Retinal pigment epithelial cell (primary cell): ENCODE measurements at regions not wholly inside any gene's neighbourhood (a gene's known extent, or its start where the extent isn't known, plus 50 kb on each side); places are given as distances from the start of the nearest gene placed in this dataset.

Source experiments
- DNase-seq: peaks from one replicate; pipeline ENCODE4 v3.0.0-alpha.2; 2010; ENCODE audit warnings: low read depth
- H3K4me3 ChIP-seq: 2 replicates; pipeline ENCODE4 v1.5.1; 2011; ENCODE audit warnings: mild to moderate bottlenecking, low read length, control low read depth, moderate library complexity
- TF ChIP-seq, protein P1 (sequence below): conservative IDR thresholded peaks from 2 replicates; pipeline ENCODE4 v1.5.1; 2011; ENCODE audit warnings: low read depth, low read length, control low read depth, inconsistent platforms

DNA sequence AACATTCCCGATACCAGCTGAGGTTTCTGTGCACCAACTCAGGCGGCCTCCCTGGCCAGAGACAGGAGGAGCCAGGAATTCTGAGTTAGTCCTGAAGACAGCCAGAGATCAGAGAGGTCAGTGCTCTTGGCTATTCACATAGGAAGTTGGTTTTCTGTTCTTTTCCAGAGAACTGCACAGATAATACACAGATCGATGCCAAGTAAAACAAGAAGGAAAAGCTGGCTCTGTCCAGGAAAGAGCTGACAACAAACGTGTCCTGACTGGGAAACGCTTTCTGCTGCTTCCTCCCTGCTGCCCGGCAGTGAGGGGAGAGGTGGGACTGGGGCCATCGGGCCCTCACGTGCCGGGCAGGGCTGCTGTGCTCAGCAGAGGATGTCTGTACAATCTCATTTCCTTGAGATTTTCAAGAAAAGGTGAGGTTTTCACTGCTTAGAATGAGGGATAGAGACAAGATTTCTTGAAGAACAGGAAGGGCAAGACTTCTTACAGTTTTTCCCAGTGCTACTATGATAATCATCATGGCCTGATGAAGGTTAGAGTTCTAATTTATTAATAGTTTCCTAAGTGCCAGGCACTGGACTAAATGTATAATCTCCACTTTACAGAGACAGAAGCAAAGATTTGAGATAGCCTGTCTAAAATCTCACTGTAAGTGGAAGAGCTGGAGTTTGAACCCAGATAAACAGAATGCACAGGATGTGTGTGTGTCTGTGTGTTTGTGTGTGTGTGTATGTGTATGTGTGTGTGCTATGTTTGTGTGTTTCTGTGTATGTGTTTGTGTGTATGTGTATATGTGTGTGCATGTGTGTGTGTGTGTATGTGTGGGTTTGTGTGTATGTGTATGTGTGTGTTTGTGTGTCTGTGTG, 211.0 kb upstream of the RAB4A start:
- TF ChIP-seq, protein P1, sequence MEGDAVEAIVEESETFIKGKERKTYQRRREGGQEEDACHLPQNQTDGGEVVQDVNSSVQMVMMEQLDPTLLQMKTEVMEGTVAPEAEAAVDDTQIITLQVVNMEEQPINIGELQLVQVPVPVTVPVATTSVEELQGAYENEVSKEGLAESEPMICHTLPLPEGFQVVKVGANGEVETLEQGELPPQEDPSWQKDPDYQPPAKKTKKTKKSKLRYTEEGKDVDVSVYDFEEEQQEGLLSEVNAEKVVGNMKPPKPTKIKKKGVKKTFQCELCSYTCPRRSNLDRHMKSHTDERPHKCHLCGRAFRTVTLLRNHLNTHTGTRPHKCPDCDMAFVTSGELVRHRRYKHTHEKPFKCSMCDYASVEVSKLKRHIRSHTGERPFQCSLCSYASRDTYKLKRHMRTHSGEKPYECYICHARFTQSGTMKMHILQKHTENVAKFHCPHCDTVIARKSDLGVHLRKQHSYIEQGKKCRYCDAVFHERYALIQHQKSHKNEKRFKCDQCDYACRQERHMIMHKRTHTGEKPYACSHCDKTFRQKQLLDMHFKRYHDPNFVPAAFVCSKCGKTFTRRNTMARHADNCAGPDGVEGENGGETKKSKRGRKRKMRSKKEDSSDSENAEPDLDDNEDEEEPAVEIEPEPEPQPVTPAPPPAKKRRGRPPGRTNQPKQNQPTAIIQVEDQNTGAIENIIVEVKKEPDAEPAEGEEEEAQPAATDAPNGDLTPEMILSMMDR, result no peak
- no peak overlapping the region for H3K4me3 ChIP-seq
- no peak for DNase-seq

DNA sequence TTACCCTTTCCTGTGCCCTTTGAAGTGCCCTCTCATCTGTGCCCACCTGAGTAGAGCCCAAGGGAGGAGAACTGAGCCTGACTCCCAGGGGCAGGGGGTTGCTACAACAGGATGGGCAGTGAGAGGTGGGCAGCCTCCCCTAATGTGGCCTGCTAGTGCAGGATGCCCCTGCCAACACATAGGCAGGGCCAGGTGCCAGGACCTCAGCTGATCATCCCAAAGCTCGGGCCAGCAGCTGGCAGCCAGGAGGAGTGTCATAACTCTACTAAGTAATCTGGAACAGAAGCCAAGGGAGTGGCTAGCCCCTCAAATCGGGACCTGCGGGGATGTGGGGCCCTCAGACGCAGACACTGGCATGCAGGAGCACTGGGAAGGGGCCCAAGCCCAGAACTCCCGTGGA, 208.8 kb upstream of the RAB4A start:
- TF ChIP-seq, protein P1, result no peak
- H3K4me3 ChIP-seq, result no peak overlapping the region
- no peak for DNase-seq

DNA sequence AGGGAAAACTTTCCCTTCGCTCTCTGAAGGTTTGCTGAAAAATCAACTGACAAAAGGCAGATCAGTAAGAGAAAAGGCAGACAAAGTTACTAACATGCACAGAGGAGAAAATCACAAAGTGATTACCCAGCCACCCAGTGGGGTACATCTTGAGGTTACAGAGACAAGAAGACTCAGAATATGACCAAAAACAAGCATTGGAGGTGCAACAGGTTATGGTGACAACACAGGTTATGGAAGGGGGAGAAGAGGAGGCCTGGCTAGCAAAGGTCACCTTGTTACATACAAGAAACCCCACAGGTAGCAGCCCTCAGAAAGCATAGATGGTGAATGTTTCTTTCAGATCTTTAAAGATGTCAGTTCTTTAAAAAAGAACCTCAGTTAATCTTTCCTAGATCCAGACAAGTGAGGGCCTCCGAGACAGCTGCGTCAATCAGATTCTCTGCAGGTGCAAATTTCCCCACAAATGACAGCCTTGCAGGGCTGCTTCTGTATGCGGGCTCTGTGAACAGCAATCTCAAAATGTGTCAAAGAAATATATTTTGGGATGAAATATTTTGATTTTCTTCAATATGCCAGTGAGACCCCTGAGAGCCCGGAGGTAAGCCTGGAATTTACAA, 207.6 kb upstream of the RAB4A start:
- TF ChIP-seq, protein P1, result no peak
- H3K4me3 ChIP-seq, result no peak overlapping the region
- no peak for DNase-seq

DNA sequence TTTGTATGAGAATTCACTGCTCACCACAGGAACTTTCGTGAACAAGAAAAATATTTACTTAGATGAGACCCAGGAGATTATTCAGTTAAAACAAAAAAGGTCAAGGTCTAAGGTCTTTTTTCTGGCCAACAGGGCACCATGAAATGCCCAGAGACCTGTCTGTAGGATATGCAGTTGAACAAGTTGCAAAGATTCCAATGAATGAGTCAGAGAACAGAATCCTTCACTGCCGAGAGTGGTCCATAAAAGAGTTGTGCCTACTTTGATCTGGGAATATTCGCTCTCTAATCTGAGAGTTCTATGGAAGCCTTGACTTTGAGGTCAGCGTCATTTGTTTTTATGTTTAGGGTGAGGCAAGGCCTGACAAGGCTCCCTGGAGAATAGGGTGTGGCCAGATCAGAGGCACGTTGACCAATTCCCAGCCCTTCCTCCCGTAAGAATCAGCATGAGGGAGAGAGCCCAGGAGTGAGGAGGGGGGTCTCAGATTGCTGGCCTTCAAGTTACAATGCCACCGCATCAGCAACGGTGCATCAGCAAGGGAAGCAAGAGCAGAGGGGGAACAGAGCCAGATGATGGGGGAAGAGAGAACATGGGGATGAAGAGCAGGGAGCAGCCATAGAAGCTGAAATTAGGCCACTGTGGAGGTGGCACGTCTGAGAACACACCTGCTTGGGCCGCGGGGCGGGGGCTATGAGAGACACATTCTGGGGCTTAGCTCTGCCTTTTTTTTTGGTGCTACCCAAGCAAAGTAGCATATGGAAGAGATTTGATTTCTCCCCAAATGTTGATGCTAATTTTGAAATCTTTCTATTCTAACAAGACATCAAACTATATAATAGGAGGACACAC, 206.4 kb upstream of the RAB4A start:
- DNase-seq, result no peak
- TF ChIP-seq, protein P1, result no peak

DNA sequence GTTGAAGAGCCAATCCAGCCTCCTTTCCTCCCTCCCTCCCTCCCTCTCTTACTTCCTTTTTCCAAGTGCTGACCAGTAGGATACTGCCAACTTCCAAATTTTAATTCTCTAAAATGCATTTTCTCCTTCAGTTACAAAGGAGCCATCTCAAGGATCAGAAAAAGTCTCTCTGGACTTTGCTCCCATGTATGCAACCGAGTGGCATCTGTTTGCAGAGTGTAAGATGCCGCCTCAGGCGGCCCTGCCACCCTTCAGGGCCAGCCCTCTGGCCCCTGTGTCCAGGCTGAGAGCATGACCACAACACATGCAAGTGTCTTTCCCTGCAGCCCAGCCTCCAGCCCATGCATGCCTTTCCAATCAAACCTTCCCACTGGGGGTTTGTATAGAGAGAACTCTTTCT, 205.3 kb upstream of the RAB4A start:
- TF ChIP-seq, protein P1, result no peak
- DNase-seq, result no peak
- H3K4me3 ChIP-seq, result no peak overlapping the region

More for the DNA sequence above, 206.4 kb upstream of the RAB4A start:
- H3K4me3 ChIP-seq, result no peak overlapping the region

DNA sequence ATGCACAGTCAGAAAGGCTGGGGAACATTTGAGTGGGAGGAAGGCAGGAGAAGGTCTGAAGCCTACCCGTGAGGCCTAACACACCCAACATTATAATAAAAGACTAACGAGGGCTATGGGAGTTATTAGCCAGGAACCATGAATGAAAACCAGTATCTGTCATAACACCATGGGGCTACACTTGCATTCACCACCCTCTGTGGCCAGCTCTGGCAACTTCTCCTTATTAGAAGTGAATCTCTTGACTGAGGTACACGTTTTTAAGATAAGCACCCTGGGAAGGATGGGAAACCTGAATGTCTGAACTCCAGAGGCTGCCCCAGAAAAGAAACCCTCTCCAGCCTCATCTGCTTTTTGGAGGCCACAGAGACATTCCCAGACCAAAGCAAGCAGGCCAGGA, 204.3 kb upstream of the RAB4A start:
- no peak overlapping the region for H3K4me3 ChIP-seq
- DNase-seq, result no peak
- TF ChIP-seq, protein P1, result no peak
